ENCODE measurements at regions not wholly inside any gene's neighbourhood (a gene's known extent, or its start where the extent isn't known, plus 50 kb on each side); places are given as distances from the start of the nearest gene placed in this dataset.
"Not testable (repeated sequence)": the region's sequence is repeated elsewhere in the genome, so short reads cannot be mapped to it uniquely, and the experiment has no call there.

DNA sequence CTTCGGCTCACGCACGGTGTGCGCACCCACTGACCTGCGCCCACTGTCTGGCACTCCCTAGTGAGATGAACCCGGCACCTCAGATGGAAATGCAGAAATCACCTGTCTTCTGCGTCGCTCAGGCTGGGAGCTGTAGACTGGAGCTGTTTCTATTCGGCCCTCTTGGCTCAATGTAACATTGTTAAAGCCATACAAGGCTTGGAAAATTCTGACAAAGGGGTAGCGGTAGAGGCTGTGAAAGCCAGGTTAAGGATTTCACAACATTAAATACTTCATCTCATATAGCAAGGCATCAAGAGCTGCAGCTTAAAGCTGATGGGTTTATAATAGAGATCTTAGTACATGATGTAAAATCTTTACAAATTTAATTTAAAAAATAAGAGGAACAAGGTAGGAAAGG, 211.8 kb downstream of the BTBD3 start:
- not testable (repeated sequence) for TF ChIP-seq SPI1, POLR2A, TAF1, POLR2AphosphoS5 (IDR thresholded peaks at IDR 0.05; ENCODE audit: low read depth, low read length)

Measured in GM12891 (cell line).